HG03025 (cell line): ENCODE measurements at regions not wholly inside any gene's neighbourhood (a gene's known extent, or its start where the extent isn't known, plus 50 kb on each side); places are given as distances from the start of the nearest gene placed in this dataset.

Experiments used
- ATAC-seq: cut with Tn5 transposase; IDR thresholded peaks from one replicate; pipeline ENCODE4 v1.9.1; 2021; ENCODE audit warnings: mild to moderate bottlenecking, moderate library complexity; ENCODE audit not compliant: unreplicated experiment, low FRiP score

GRCh38 chr13:82900453-82900852 is 981.8 kb downstream of the SLITRK1 start:
- ATAC-seq = no peak

- no peak for ATAC-seq
Measured at GRCh38 chr13:82898586-82898985, 983.7 kb downstream of the SLITRK1 start.

- ATAC-seq = no peak
Measured at GRCh38 chr13:82879921-82880320, 1002.4 kb downstream of the SLITRK1 start.

GRCh38 chr13:82878536-82878935 is 1003.7 kb downstream of the SLITRK1 start:
- ATAC-seq = no peak

GRCh38 chr13:82867284-82867683 is 1015.0 kb downstream of the SLITRK1 start:
- no peak for ATAC-seq

- no peak for ATAC-seq
Measured at GRCh38 chr13:82850644-82851043, 1031.6 kb downstream of the SLITRK1 start.

GRCh38 chr13:82848766-82849165 is 1033.5 kb downstream of the SLITRK1 start:
- ATAC-seq = no peak

- no peak for ATAC-seq
Measured at GRCh38 chr13:82847595-82847994, 1034.7 kb downstream of the SLITRK1 start.

GRCh38 chr13:82833923-82834322 is 1048.4 kb downstream of the SLITRK1 start:
- ATAC-seq = no peak

GRCh38 chr13:82829040-82829439 is 1053.2 kb downstream of the SLITRK1 start:
- no peak for ATAC-seq

GRCh38 chr13:82827724-82828123 is 1054.5 kb downstream of the SLITRK1 start:
- no peak for ATAC-seq

GRCh38 chr13:82822935-82823334 is 1059.3 kb downstream of the SLITRK1 start:
- no peak for ATAC-seq

- no peak for ATAC-seq
Measured at GRCh38 chr13:82817133-82817532, 1065.1 kb downstream of the SLITRK1 start.

GRCh38 chr13:82815791-82816190 is 1066.5 kb downstream of the SLITRK1 start:
- ATAC-seq = no peak

- no peak for ATAC-seq
Measured at GRCh38 chr13:82803341-82803740, 1078.9 kb downstream of the SLITRK1 start.

GRCh38 chr13:82802528-82802927 is 1079.7 kb downstream of the SLITRK1 start:
- no peak for ATAC-seq

GRCh38 chr13:82800391-82800790 is 1081.9 kb downstream of the SLITRK1 start:
- no peak for ATAC-seq

GRCh38 chr13:82797876-82798275 is 1084.4 kb downstream of the SLITRK1 start:
- no peak for ATAC-seq

- no peak for ATAC-seq
Measured at GRCh38 chr13:82791035-82791434, 1091.2 kb downstream of the SLITRK1 start.

GRCh38 chr13:82772816-82773215 is 1109.5 kb downstream of the SLITRK1 start:
- ATAC-seq = no peak

- ATAC-seq = no peak
Measured at GRCh38 chr13:82766732-82767321, 1115.4 kb downstream of the SLITRK1 start.

GRCh38 chr13:82758044-82758443 is 1124.2 kb downstream of the SLITRK1 start:
- ATAC-seq = no peak

- ATAC-seq = no peak
Measured at GRCh38 chr13:82751206-82751605, 1131.1 kb downstream of the SLITRK1 start.
